Rectal smooth muscle tissue (tissue), 1 donor: ENCODE measurements at regions not wholly inside any gene's neighbourhood (a gene's known extent, or its start where the extent isn't known, plus 50 kb on each side); places are given as distances from the start of the nearest gene placed in this dataset.
A peak's percentile ranks its signal among the peaks of the same experiment; 100 is the strongest.

ENCODE experiments used
- H3K27ac ChIP-seq: one replicate; pipeline ENCODE4 v1.7.0; 2013; ENCODE audit warnings: low read depth, low read length, inconsistent platforms
- H3K27me3 ChIP-seq: one replicate; pipeline ENCODE4 v1.7.0; 2013; ENCODE audit warnings: low read length; ENCODE audit not compliant: control insufficient read depth, insufficient read depth
- H3K36me3 ChIP-seq: one replicate; pipeline ENCODE4 v1.7.0; 2013; ENCODE audit warnings: low read length; ENCODE audit not compliant: control insufficient read depth, insufficient read depth
- H3K4me1 ChIP-seq: one replicate; pipeline ENCODE4 v1.7.0; 2013; ENCODE audit warnings: low read length; ENCODE audit not compliant: control insufficient read depth, insufficient read depth
- H3K4me3 ChIP-seq: one replicate; pipeline ENCODE4 v1.7.0; 2013; ENCODE audit warnings: low read length
- H3K9ac ChIP-seq: one replicate; pipeline ENCODE4 v1.7.0; 2013; ENCODE audit warnings: low read length

DNA sequence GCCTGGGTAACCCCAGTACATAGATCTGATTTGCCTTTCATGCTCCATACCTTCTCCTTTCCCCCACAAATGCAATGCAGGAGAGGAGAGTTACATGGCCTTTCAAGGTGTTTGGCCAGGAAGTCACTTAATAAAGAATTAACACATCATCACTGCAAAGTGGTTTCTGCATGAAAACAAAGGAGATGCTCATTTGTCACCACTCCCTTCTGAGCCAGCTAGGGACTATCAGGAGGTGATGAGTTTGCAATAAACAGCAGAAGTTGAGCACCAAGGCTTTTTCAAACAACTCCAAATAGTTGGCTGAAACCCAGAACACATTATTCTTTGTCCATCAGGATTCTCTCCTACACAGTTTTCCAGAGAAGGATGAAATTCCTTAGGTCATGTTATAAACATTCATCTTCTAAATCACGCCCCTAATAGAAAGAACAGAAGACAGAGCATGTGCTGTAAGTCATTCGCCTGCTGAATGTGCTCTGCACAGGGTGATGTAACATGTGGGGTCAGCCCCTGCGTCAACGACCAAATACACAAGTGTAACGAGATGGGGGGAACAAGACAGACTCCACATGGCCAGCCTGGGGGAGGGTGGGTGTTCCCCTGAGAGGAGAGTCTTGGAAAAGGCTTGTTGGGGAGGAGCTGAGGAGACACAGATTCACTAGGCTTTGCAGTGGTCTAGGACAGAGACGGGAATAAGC lies 87.3 kb upstream of the RMDN2 start:
- H3K4me1 ChIP-seq, result peaks cover 13% of the 10 kb centered on the region
- no peak overlapping the region for H3K9ac ChIP-seq
- peak overlapping the region; percentile 68 for H3K27ac ChIP-seq

DNA sequence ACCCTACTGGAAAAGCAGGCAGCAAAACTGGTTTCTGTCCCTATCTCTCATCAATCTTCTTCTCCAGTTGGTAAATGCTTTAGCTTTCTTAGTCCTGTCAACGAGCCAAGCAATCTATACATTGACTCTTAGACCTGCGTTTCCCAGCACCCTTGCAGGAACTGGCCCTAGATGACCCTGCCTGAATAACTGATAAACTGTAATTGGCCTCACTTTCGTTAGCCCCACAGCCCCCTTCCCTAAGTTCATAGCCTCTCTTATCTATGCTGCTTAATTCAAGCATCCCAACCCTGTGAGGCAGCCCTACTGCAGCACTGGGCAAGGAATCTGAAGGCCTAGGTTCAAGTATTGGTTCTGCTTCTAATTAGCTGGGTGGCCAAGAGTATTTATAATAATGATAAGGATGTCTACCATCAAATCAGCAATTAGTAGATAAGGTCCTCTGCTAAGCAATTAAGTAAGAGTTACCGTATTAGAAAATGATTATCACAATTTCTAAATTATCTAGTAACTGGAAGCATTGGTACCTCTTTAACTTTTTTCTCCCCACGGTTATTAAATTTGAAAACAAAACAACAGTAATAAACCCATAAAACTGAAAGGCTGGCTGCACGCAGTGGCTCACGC lies 86.4 kb upstream of the RMDN2 start:
- peaks cover 18% of the 10 kb centered on the region for H3K4me1 ChIP-seq
- H3K27ac ChIP-seq, result peak overlapping the region; percentile 68
- no peaks in the 10 kb centered on the region for H3K27me3 ChIP-seq
- no peak overlapping the region for H3K9ac ChIP-seq
- H3K36me3 ChIP-seq, result no peaks in the 10 kb centered on the region
- no peak overlapping the region for H3K4me3 ChIP-seq

More for the DNA sequence above, 87.3 kb upstream of the RMDN2 start:
- no peaks in the 10 kb centered on the region for H3K27me3 ChIP-seq
- H3K36me3 ChIP-seq, result no peaks in the 10 kb centered on the region
- no peak overlapping the region for H3K4me3 ChIP-seq

DNA sequence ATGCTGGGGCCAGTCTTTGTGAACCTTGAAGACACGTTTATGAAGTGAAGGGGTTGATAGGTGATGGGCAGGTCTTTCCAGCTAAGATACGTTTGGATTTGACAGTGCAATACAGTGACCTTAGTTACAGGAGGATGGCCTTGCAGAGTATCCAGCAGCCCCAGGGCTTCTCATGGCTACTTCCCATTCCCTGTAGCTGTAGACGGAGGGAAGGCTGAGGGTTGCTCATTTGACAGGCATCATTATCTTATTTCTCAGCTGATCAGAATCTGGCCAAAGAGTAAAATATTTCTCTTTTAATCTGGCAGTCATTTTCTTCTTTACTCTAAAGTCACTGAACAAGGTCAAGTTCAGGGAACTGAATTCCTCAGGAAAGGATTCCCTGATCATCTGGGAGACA lies 85.1 kb upstream of the RMDN2 start:
- Histone ChIP-seq H3K4me3 (no peak overlapping the region), H3K27me3 (no peaks in the 10 kb centered on the region), H3K36me3 (no peaks in the 10 kb centered on the region), H3K27ac (no peak overlapping the region), H3K4me1 (peaks cover 18% of the 10 kb centered on the region), H3K9ac (no peak overlapping the region)

DNA sequence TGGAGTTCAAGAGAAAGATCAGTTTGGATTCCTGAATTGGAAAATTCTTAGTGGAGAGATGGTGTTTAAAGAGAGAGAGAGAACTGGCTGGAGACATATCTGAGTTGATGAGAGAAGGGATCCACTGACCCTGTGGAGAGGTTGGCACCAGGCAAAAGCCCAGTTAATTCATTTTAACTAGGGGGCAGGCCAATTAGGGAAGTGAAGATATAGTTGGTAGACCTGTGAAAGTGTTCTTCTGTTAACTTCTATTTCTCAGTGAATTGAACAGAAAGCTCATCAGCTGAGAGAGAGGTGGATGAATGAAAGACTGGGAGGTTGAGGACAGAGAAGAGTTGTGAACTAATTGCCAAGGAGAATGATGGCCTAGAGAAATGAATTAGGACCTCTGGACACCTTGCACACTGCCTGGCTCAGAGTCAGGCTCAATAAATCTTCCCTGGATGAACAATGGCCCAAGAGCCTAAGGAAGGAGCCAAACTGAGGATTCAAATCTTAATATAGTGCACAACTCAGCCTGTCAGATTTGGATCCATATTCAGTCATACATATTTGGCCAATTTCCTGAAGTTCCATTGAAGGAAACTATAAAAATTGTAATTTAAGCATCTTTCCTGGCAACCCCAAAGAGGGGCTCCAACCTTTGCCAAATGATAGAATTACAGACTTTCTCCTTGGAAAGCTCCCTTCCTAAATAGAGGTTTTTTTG lies 82.2 kb upstream of the RMDN2 start:
- Histone ChIP-seq H3K27me3 (no peaks in the 10 kb centered on the region), H3K4me1 (peaks cover 18% of the 10 kb centered on the region), H3K4me3 (no peak overlapping the region), H3K36me3 (no peaks in the 10 kb centered on the region), H3K9ac (no peak overlapping the region), H3K27ac (peak overlapping the region; percentile 0)

DNA sequence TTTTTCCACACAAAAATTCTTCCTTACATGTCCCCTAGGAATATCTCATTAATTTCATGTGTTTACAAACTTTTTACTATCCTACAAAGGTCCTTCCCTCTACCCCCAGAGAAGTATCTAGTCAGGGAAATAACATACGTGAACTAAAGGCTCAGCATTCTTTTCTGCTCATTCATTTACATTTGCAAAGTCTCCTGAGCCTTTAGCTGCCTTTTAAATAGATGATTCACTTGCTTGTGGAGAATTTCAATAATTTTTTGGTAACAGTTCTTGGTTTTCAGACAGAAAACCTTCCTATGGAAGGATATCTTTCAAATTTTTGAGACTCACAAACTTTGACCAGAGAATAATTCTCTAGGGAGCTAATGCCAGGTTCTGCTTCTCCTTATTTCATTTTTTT lies 81.5 kb upstream of the RMDN2 start:
- Histone ChIP-seq H3K9ac (no peak overlapping the region), H3K4me1 (peaks cover 12% of the 10 kb centered on the region), H3K36me3 (no peaks in the 10 kb centered on the region), H3K4me3 (no peak overlapping the region), H3K27me3 (no peaks in the 10 kb centered on the region), H3K27ac (no peak overlapping the region)

DNA sequence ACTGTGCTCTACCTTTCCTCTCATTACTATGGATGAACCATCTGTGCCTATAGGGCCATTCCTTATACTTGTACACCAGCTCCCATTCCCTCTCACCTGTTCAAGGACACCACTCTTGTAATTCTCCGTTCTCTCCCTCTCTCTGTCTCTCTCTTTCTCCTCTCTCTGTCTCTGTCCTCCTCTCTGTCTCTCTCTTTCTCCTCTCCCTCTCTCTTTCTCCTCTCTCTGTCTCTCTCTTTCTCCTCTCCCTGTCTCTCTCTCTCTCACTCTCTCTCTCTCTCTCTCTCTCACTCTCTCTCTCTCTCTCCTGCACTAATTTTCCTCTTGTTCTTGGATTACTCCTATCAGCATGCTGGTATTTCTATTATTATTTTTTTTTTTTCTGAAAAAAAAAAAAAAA lies 78.9 kb upstream of the RMDN2 start:
- no peak overlapping the region for H3K27ac ChIP-seq
- no peaks in the 10 kb centered on the region for H3K36me3 ChIP-seq
- H3K27me3 ChIP-seq, result no peaks in the 10 kb centered on the region
- peaks cover 17% of the 10 kb centered on the region for H3K4me1 ChIP-seq
- no peak overlapping the region for H3K9ac ChIP-seq
- H3K4me3 ChIP-seq, result no peak overlapping the region

DNA sequence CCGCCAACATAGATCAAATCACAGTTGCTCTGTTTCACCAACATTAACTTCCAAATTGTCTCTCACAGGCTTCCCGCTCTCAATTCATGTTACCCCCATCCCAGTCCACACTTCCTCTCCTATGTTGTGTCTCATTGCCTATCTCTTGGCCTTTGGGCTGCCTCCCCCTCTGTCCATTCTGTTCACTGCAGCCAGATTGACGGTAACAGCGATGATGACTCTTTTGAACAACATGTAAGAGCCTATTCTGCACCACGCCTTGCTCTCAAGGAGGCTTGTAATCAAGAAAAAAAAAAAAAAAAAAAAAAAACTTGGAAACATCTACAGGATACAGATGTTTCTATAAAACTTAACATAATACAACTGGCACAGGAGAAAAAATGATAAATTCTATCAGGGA lies 77.3 kb upstream of the RMDN2 start:
- Histone ChIP-seq H3K27me3 (no peaks in the 10 kb centered on the region), H3K4me1 (peaks cover 22% of the 10 kb centered on the region), H3K27ac (no peak overlapping the region), H3K4me3 (no peak overlapping the region), H3K36me3 (no peaks in the 10 kb centered on the region), H3K9ac (no peak overlapping the region)

DNA sequence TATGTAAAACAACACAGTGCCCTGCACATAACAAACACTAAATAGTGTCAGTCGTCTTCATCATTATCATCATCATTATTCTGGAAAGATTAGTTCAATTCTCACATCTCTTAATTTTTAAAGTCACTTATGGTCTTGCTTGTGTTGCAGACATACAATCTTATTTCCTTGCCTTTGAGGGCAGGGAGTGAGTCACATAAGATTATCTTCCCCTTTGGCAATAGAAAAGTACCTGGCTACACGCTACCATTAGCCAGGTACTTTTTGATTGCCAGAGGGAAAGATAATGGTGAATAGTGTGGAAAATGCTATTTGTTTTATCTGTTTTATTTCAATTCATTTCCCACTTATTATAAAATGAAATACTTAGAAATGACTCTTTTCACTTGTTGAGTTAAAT lies 76.6 kb upstream of the RMDN2 start:
- no peak overlapping the region for H3K27ac ChIP-seq
- no peak overlapping the region for H3K9ac ChIP-seq
- H3K27me3 ChIP-seq, result no peaks in the 10 kb centered on the region
- H3K36me3 ChIP-seq, result no peaks in the 10 kb centered on the region
- no peak overlapping the region for H3K4me3 ChIP-seq
- peaks cover 17% of the 10 kb centered on the region for H3K4me1 ChIP-seq

DNA sequence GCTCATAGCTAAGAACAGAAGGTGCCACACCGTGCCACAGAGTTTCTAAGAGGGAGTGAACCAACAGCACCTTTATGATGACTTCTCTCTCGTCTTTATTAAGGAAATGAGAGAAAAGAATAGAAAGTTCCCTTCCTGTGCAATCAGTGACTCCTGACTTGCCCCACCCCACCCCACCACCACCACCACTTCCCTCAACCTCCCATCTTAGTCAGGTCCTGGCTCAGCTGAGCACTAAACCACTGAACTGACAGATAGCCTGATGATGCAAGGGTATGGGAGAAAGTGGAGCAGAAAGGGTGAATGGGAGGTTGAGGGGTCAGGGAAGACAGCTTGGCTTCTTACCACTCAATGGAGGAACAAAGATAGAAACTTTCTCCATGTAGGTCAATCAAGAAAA lies 75.2 kb upstream of the RMDN2 start:
- Histone ChIP-seq H3K4me1 (peaks cover 19% of the 10 kb centered on the region), H3K9ac (no peak overlapping the region), H3K27me3 (no peaks in the 10 kb centered on the region), H3K27ac (no peak overlapping the region), H3K36me3 (no peaks in the 10 kb centered on the region), H3K4me3 (no peak overlapping the region)

DNA sequence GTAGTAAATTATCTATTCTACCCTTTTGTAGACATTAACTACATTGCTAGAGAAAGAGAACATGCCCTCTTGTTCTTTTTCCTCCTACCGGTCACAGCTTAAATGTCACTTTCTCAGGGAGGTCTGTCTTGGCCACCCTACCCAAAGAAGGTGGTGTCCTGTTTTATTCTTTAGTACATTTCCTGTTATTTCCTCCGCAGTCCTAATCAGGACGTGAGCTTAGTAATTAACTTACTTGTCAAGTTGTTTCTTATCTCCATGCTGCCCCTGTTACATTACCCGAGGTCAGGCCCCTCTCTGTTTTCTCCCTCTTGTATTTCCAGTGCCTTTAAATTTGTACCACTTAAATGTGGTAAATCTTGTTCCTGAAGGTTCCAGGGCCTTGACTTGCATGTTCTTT lies 73.7 kb upstream of the RMDN2 start:
- Histone ChIP-seq H3K4me1 (peaks cover 34% of the 10 kb centered on the region), H3K27me3 (no peaks in the 10 kb centered on the region), H3K4me3 (no peak overlapping the region), H3K36me3 (no peaks in the 10 kb centered on the region), H3K27ac (peak overlapping the region; percentile 54), H3K9ac (no peak overlapping the region)

DNA sequence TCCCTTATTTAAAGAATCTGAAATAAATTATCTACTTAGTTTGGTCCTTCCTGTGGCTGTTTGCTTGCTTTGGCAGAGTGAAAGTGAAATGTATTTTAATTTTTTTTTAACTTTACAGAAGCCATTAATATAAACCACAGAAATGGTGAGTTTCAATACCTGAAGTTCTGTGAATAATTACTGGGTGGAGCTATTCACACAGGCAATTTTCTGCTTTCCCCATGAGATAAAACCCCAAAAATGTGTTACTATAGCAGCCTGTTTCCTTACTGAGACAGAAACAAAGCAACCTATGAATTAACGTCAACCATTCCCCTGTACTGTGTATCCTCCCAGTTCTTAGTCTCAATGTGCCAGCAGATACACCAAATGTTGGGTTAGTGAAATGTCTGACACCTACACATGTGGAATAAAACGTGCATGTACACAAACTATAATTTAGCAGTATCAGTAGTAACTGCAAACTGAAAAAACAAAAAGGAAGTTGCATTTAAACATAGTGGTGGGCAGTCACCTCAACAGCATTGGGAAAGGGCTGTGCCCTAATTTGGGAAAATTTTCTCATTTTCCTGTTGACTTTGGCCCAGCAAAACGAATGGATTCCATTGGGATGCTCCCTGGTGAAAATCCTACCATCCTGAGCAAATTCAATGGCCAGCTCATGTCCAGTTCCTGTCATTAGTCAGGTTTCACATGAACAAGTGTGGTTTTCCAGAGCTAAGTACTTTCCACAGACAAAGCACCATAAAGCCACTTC lies 73.1 kb upstream of the RMDN2 start:
- H3K27ac ChIP-seq, result peak overlapping the region; percentile 54
- peaks cover 38% of the 10 kb centered on the region for H3K4me1 ChIP-seq
- no peaks in the 10 kb centered on the region for H3K36me3 ChIP-seq

DNA sequence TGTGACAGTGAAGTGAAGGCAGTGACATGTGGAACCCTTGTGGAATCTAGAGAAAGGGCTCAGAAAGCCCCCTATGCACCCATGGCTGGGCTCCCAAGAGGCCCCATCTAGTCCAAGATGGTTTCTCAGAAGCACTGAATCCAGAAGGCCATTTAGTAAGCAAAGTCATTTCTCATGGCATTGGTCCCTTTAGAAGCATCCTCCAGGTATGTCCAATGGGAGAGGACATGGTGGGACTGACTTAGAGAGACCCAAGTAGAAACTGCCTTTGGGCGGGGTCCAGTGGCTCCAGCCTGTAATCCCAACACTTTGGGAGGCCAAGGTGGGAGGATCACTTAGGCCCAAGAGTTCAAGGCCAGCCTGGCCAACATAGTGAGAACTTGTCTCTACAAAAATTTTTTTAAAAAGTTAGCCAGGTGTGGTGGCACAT lies 72.5 kb upstream of the RMDN2 start:
- no peaks in the 10 kb centered on the region for H3K36me3 ChIP-seq
- H3K4me3 ChIP-seq, result no peak overlapping the region
- H3K4me1 ChIP-seq, result peaks cover 41% of the 10 kb centered on the region
- H3K9ac ChIP-seq, result no peak overlapping the region
- no peaks in the 10 kb centered on the region for H3K27me3 ChIP-seq
- no peak overlapping the region for H3K27ac ChIP-seq

More for the DNA sequence above, 73.1 kb upstream of the RMDN2 start:
- Histone ChIP-seq H3K27me3 (no peaks in the 10 kb centered on the region), H3K9ac (no peak overlapping the region), H3K4me3 (no peak overlapping the region)
